ENCODE measurements at regions not wholly inside any gene's neighbourhood (a gene's known extent, or its start where the extent isn't known, plus 50 kb on each side); places are given as distances from the start of the nearest gene placed in this dataset.

- Histone ChIP-seq H3K4me1 (ENCODE audit: insufficient read depth, low read length) (no peaks in the 10 kb centered on the region), H4K20me1 (ENCODE audit: insufficient read depth, low read length) (no peaks in the 10 kb centered on the region; the same call in 1 of the 2 replicates), H3K79me2 (ENCODE audit: insufficient read depth, low read length) (no peaks in the 10 kb centered on the region), H2AFZ (ENCODE audit: low read length) (no peak overlapping the region), H3K27me3 (ENCODE audit: control insufficient read depth in 1 of 2, insufficient read depth in 2 of 2, low read length in 2 of 2) (peaks cover 0 to 2% of the 10 kb centered on the region in 2 experiments; a peak in 1 of 5 replicates), H3K27ac (ENCODE audit: extremely low read length, insufficient read depth, low read length) (no peak overlapping the region), H3K4me2 (ENCODE audit: low read depth, low read length) (no peak overlapping the region), H3K9me3 (ENCODE audit: low read length) (no peaks in the 10 kb centered on the region), H3K9ac (ENCODE audit: insufficient read depth, low read depth, low read length) (no peak overlapping the region), H3K4me3 (replicated peaks in 1 of 3; ENCODE audit: insufficient read depth in 1 of 3, low read depth in 2 of 3, low read length in 3 of 3) (no peak overlapping the region), H3K36me3 (replicated peaks in 1 of 2; ENCODE audit: control insufficient read depth in 1 of 2, insufficient read depth in 2 of 2, low read length in 2 of 2) (no peaks in the 10 kb centered on the region)
- no peak for DNase-seq (ENCODE audit: low spot score)
- intact Hi-C loops (cut with micrococcal nuclease; ENCODE audit: unreplicated experiment): no loop called here
- ChIA-PET POLR2A (no interaction called here), CTCF (ENCODE audit: low intra/inter-chr PET ratio, low total read pairs) (no interaction called here)
- in situ Hi-C loops (cut with HindIII; ENCODE audit: extremely low pct_ligation_motif_present, low pct_unique_long_range_greater_than_20kb): no loop called here
- 3% methylated on average over 3 of the region's 3 CpGs for WGBS (ENCODE audit: low lambda C conversion rate)
- ATAC-seq: no peak
- no peak for TF ChIP-seq PCBP1 (IDR thresholded peaks at IDR 0.05; ENCODE audit: borderline replicate concordance, low read depth, low read length)
- TF ChIP-seq ZNF343 (CRISPR knock-in tag; IDR thresholded peaks at IDR 0.05): no peak
- 0 out of 2 replicates have a peak, but pooled peaks have one; percentile 18 for TF ChIP-seq ZNF629 (CRISPR knock-in tag; conservative IDR thresholded peaks at IDR 0.05)
- TF ChIP-seq ZNF432 (CRISPR knock-in tag; IDR thresholded peaks at IDR 0.05; ENCODE audit: borderline replicate concordance): no peak
- TF ChIP-seq TOPORS (CRISPR knock-in tag; IDR thresholded peaks at IDR 0.05): no peak
- no peak for FAIRE-seq
- no TSS peak for BruUV-seq (replicated peaks)
Observed at GRCh38 chr1:29648798-29649188, 412.5 kb downstream of the PTPRU start.

- no peaks in the 10 kb centered on the region for H3K9me3 ChIP-seq (ENCODE audit: low read length)
- intact Hi-C loops (cut with micrococcal nuclease; ENCODE audit: unreplicated experiment) (no loop called here), in situ Hi-C loops (cut with HindIII; ENCODE audit: extremely low pct_ligation_motif_present, low pct_unique_long_range_greater_than_20kb) (no loop called here)
- no peaks in the 10 kb centered on the region for H3K79me2 ChIP-seq (ENCODE audit: insufficient read depth, low read length)
- no peaks in the 10 kb centered on the region; the same call in 1 of the 2 replicates for H4K20me1 ChIP-seq (ENCODE audit: insufficient read depth, low read length)
- no peak for DNase-seq (ENCODE audit: low spot score)
- CTCF ChIA-PET (ENCODE audit: low intra/inter-chr PET ratio, low total read pairs): no interaction called here
- no peaks in the 10 kb centered on the region for H3K4me1 ChIP-seq (ENCODE audit: insufficient read depth, low read length)
- no peak overlapping the region for H3K4me3 ChIP-seq (replicated peaks in 1 of 3; ENCODE audit: insufficient read depth in 1 of 3, low read depth in 2 of 3, low read length in 3 of 3)
- H3K27me3 ChIP-seq (ENCODE audit: control insufficient read depth in 1 of 2, insufficient read depth in 2 of 2, low read length in 2 of 2): peaks cover 0 to 2% of the 10 kb centered on the region in 2 experiments; a peak in 1 of 5 replicates
- no peak overlapping the region for H2AFZ ChIP-seq (ENCODE audit: low read length)
- no peak for ATAC-seq
- no peak overlapping the region for H3K9ac ChIP-seq (ENCODE audit: insufficient read depth, low read depth, low read length)
- no peak for FAIRE-seq
- no peaks in the 10 kb centered on the region for H3K36me3 ChIP-seq (replicated peaks in 1 of 2; ENCODE audit: control insufficient read depth in 1 of 2, insufficient read depth in 2 of 2, low read length in 2 of 2)
- TF ChIP-seq NCOA2 (CRISPR knock-in tag; IDR thresholded peaks at IDR 0.05): no peak
- TF ChIP-seq CENPX (CRISPR knock-in tag; IDR thresholded peaks at IDR 0.05): no peak
- TF ChIP-seq ZNF552 (CRISPR knock-in tag; IDR thresholded peaks at IDR 0.05; ENCODE audit: borderline replicate concordance): no peak
- TF ChIP-seq SMARCE1 (IDR thresholded peaks at IDR 0.05; ENCODE audit: borderline replicate concordance): no peak
- TF ChIP-seq MYPOP (CRISPR knock-in tag; IDR thresholded peaks at IDR 0.05): no peak
- TF ChIP-seq NR3C1 (CRISPR knock-in tag; IDR thresholded peaks at IDR 0.05): no peak
- TF ChIP-seq BHLHE40 (IDR thresholded peaks at IDR 0.05; ENCODE audit: low read length): no peak
- TF ChIP-seq ZNF879 (CRISPR knock-in tag; IDR thresholded peaks at IDR 0.05): no peak
- no peak for TF ChIP-seq STAT5B (CRISPR knock-in tag; IDR thresholded peaks at IDR 0.05)
- TF ChIP-seq ZSCAN12 (CRISPR knock-in tag; IDR thresholded peaks at IDR 0.05): no peak
- no peak for TF ChIP-seq ZFY (CRISPR knock-in tag; IDR thresholded peaks at IDR 0.05)
- no peak overlapping the region for H3K27ac ChIP-seq (ENCODE audit: extremely low read length, insufficient read depth, low read length)
- no TSS peak for BruUV-seq (replicated peaks)
- WGBS (ENCODE audit: low lambda C conversion rate): 1% methylated on average over 4 of the region's 4 CpGs
- POLR2A ChIA-PET: no interaction called here
- no peak overlapping the region for H3K4me2 ChIP-seq (ENCODE audit: low read depth, low read length)
Observed at GRCh38 chr1:29648026-29648425, 411.7 kb downstream of the PTPRU start.
